ENCODE measurements at regions not wholly inside any gene's neighbourhood (a gene's known extent, or its start where the extent isn't known, plus 50 kb on each side); places are given as distances from the start of the nearest gene placed in this dataset.

DNA sequence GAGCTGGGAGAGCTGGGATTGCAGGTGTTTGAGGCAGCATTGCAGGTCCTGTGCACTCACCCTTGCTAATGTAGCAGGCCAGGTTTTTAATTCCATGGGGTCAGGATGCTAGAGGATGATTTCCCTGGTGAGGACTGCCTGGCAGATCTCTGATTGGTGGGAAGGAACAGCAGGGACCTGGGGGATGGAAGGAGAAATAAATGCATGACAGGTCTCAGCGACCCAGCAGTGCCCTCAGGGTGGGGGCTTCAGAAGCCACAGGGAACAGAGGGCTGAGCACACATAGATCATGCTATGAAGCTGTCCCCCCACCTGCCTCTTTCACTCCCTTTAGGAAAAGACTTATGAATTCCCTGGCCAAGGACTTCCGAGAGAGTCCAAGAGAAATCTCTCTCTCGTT lies 255.5 kb upstream of the N4BP1 start:
- no peak for TF ChIP-seq POLR2A (IDR thresholded peaks at IDR 0.05)
- TF ChIP-seq, protein P1, sequence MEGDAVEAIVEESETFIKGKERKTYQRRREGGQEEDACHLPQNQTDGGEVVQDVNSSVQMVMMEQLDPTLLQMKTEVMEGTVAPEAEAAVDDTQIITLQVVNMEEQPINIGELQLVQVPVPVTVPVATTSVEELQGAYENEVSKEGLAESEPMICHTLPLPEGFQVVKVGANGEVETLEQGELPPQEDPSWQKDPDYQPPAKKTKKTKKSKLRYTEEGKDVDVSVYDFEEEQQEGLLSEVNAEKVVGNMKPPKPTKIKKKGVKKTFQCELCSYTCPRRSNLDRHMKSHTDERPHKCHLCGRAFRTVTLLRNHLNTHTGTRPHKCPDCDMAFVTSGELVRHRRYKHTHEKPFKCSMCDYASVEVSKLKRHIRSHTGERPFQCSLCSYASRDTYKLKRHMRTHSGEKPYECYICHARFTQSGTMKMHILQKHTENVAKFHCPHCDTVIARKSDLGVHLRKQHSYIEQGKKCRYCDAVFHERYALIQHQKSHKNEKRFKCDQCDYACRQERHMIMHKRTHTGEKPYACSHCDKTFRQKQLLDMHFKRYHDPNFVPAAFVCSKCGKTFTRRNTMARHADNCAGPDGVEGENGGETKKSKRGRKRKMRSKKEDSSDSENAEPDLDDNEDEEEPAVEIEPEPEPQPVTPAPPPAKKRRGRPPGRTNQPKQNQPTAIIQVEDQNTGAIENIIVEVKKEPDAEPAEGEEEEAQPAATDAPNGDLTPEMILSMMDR (IDR thresholded peaks at IDR 0.05): no peak
